OCI-LY3 (cell line): ENCODE measurements at regions not wholly inside any gene's neighbourhood (a gene's known extent, or its start where the extent isn't known, plus 50 kb on each side); places are given as distances from the start of the nearest gene placed in this dataset.

Source experiments
- EZH2phosphoT487 ChIP-seq: fragments of 200-600 bp; shearing (Covaris generic); IDR thresholded peaks from 2 replicates; pipeline ENCODE4 v1.6.1; 2018; ENCODE audit warnings: antibody characterized with exemption, mixed run types, low read depth
- TF ChIP-seq, protein P1 (sequence below): fragments of 200-600, 300-600 bp; sonication (generic); IDR thresholded peaks from 2 replicates; pipeline ENCODE4 v1.5.1; 2014; ENCODE audit warnings: antibody characterized with exemption, low read length, low read depth

DNA sequence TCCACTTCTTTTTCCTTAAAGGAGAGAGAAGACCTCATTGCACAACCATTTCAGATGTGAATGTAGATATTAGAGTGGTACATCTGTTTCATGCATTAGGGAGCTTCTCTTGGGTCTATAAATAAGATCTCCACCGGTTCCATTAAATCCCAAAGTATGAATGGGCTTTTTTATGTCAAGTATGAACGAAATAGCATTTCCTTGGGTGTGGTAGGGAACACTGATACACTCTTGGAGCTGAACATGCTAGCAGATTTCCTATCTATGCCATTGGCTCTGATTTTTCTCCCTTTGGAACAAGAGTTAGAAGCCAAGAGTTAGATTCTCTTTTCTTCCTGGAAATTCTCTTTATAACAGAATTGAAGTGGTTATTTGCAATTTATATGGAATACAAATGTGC lies 245.6 kb upstream of the ADAMTS5 start:
- TF ChIP-seq, protein P1, sequence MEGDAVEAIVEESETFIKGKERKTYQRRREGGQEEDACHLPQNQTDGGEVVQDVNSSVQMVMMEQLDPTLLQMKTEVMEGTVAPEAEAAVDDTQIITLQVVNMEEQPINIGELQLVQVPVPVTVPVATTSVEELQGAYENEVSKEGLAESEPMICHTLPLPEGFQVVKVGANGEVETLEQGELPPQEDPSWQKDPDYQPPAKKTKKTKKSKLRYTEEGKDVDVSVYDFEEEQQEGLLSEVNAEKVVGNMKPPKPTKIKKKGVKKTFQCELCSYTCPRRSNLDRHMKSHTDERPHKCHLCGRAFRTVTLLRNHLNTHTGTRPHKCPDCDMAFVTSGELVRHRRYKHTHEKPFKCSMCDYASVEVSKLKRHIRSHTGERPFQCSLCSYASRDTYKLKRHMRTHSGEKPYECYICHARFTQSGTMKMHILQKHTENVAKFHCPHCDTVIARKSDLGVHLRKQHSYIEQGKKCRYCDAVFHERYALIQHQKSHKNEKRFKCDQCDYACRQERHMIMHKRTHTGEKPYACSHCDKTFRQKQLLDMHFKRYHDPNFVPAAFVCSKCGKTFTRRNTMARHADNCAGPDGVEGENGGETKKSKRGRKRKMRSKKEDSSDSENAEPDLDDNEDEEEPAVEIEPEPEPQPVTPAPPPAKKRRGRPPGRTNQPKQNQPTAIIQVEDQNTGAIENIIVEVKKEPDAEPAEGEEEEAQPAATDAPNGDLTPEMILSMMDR: no peak
- no peak for TF ChIP-seq EZH2phosphoT487
